ENCODE measurements at regions not wholly inside any gene's neighbourhood (a gene's known extent, or its start where the extent isn't known, plus 50 kb on each side); places are given as distances from the start of the nearest gene placed in this dataset.

GRCh38 chr18:77539860-77540259, 290.2 kb downstream of the GALR1 start:
- H3K9me3 Mint-ChIP-seq: peaks cover 3% of the 10 kb centered on the region
- peaks cover 5% of the 10 kb centered on the region for H3K36me3 Mint-ChIP-seq (ENCODE audit: low read depth)
- no peak overlapping the region for H3K27ac Mint-ChIP-seq (ENCODE audit: unreplicated experiment)
- no peaks in the 10 kb centered on the region for H3K4me1 Mint-ChIP-seq
- no peak for DNase-seq (ENCODE audit: low read depth, low spot score)
- H3K4me3 Mint-ChIP-seq: no peak overlapping the region
- no peak for TF ChIP-seq CTCF (conservative IDR thresholded peaks at IDR 0.05)
- H3K27me3 Mint-ChIP-seq (ENCODE audit: low read depth): no peaks in the 10 kb centered on the region

GRCh38 chr18:77544792-77545191, 295.1 kb downstream of the GALR1 start:
- Mint-ChIP-seq H3K27ac (ENCODE audit: unreplicated experiment) (no peak overlapping the region), H3K4me1 (no peaks in the 10 kb centered on the region), H3K27me3 (ENCODE audit: low read depth) (no peaks in the 10 kb centered on the region), H3K4me3 (no peak overlapping the region), H3K36me3 (ENCODE audit: low read depth) (no peaks in the 10 kb centered on the region), H3K9me3 (no peaks in the 10 kb centered on the region)
- no peak for TF ChIP-seq CTCF (conservative IDR thresholded peaks at IDR 0.05)
- DNase-seq (ENCODE audit: low read depth, low spot score): no peak

- H3K4me1 Mint-ChIP-seq: no peaks in the 10 kb centered on the region
- no peaks in the 10 kb centered on the region for H3K27me3 Mint-ChIP-seq (ENCODE audit: low read depth)
- no peak for TF ChIP-seq CTCF (conservative IDR thresholded peaks at IDR 0.05)
- H3K36me3 Mint-ChIP-seq (ENCODE audit: low read depth): no peaks in the 10 kb centered on the region
- H3K9me3 Mint-ChIP-seq: no peaks in the 10 kb centered on the region
- H3K27ac Mint-ChIP-seq (ENCODE audit: unreplicated experiment): no peak overlapping the region
- H3K4me3 Mint-ChIP-seq: no peak overlapping the region
- no peak for DNase-seq (ENCODE audit: low read depth, low spot score)
These were observed 298.1 kb downstream of the GALR1 start for GRCh38 chr18:77547757-77548156.

- DNase-seq (ENCODE audit: low read depth, low spot score): no peak
- H3K27me3 Mint-ChIP-seq (ENCODE audit: low read depth): no peaks in the 10 kb centered on the region
- H3K27ac Mint-ChIP-seq (ENCODE audit: unreplicated experiment): no peak overlapping the region
- no peaks in the 10 kb centered on the region for H3K9me3 Mint-ChIP-seq
- H3K4me1 Mint-ChIP-seq: no peaks in the 10 kb centered on the region
- H3K4me3 Mint-ChIP-seq: no peak overlapping the region
- no peaks in the 10 kb centered on the region for H3K36me3 Mint-ChIP-seq (ENCODE audit: low read depth)
- TF ChIP-seq CTCF (conservative IDR thresholded peaks at IDR 0.05): no peak
These were observed 299.3 kb downstream of the GALR1 start for GRCh38 chr18:77548790-77549420.

- no peaks in the 10 kb centered on the region for H3K9me3 Mint-ChIP-seq
- H3K4me3 Mint-ChIP-seq: no peak overlapping the region
- no peak for DNase-seq (ENCODE audit: low read depth, low spot score)
- no peaks in the 10 kb centered on the region for H3K4me1 Mint-ChIP-seq
- no peaks in the 10 kb centered on the region for H3K27me3 Mint-ChIP-seq (ENCODE audit: low read depth)
- no peak overlapping the region for H3K27ac Mint-ChIP-seq (ENCODE audit: unreplicated experiment)
- TF ChIP-seq CTCF (conservative IDR thresholded peaks at IDR 0.05): no peak
- H3K36me3 Mint-ChIP-seq (ENCODE audit: low read depth): no peaks in the 10 kb centered on the region
These were observed 301.0 kb downstream of the GALR1 start for GRCh38 chr18:77550625-77551024.

Data from neural crest cell (in vitro differentiated cells).